A204.1 (cell line): ENCODE measurements at regions not wholly inside any gene's neighbourhood (a gene's known extent, or its start where the extent isn't known, plus 50 kb on each side); places are given as distances from the start of the nearest gene placed in this dataset.

ENCODE experiments used
- FAIRE-seq: peaks from 2 replicates; lab custom pipeline; 2012; peaks lifted over from hg19 to GRCh38; lab: Jason Lieb, UNC

- no peak for FAIRE-seq
These were observed 889.3 kb downstream of the MAT2B start for GRCh38 chr5:164394686-164395194.

GRCh38 chr5:164412531-164412930 is 907.1 kb downstream of the MAT2B start:
- no peak for FAIRE-seq

- FAIRE-seq, result no peak
These were observed 914.7 kb downstream of the MAT2B start for GRCh38 chr5:164420161-164420560.

GRCh38 chr5:164422400-164422799 is 917.0 kb downstream of the MAT2B start:
- FAIRE-seq, result no peak

GRCh38 chr5:164431634-164432304 is 926.4 kb downstream of the MAT2B start:
- FAIRE-seq, result no peak

GRCh38 chr5:164433106-164433870 is 927.9 kb downstream of the MAT2B start:
- no peak for FAIRE-seq

- no peak for FAIRE-seq
These were observed 930.2 kb downstream of the MAT2B start for GRCh38 chr5:164435576-164435975.

GRCh38 chr5:164439799-164440198 is 934.4 kb downstream of the MAT2B start:
- FAIRE-seq, result no peak

- no peak for FAIRE-seq
These were observed 944.0 kb downstream of the MAT2B start for GRCh38 chr5:164449460-164449859.

- FAIRE-seq, result no peak
These were observed 960.6 kb downstream of the MAT2B start for GRCh38 chr5:164466033-164466432.

GRCh38 chr5:164470312-164470711 is 964.9 kb downstream of the MAT2B start:
- FAIRE-seq, result no peak

- FAIRE-seq, result no peak
These were observed 966.7 kb downstream of the MAT2B start for GRCh38 chr5:164472165-164472564.

GRCh38 chr5:164475339-164475977 is 970.0 kb downstream of the MAT2B start:
- peak; percentile 65 for FAIRE-seq

- no peak for FAIRE-seq
These were observed 975.9 kb downstream of the MAT2B start for GRCh38 chr5:164481270-164481669.

- FAIRE-seq, result no peak
These were observed 976.9 kb downstream of the MAT2B start for GRCh38 chr5:164482351-164482750.

GRCh38 chr5:164484948-164485347 is 979.5 kb downstream of the MAT2B start:
- no peak for FAIRE-seq

- FAIRE-seq, result no peak
These were observed 982.5 kb downstream of the MAT2B start for GRCh38 chr5:164487939-164488338.

GRCh38 chr5:164497311-164498064 is 992.1 kb downstream of the MAT2B start:
- no peak for FAIRE-seq

GRCh38 chr5:164498438-164498837 is 993.0 kb downstream of the MAT2B start:
- FAIRE-seq, result no peak

- FAIRE-seq, result no peak
These were observed 995.4 kb downstream of the MAT2B start for GRCh38 chr5:164500856-164501255.

GRCh38 chr5:164501344-164501743 is 995.9 kb downstream of the MAT2B start:
- no peak for FAIRE-seq

GRCh38 chr5:164504141-164504772 is 998.8 kb downstream of the MAT2B start:
- FAIRE-seq, result peak; percentile 94
